Ovary (tissue), 7 donors: ENCODE measurements at regions not wholly inside any gene's neighbourhood (a gene's known extent, or its start where the extent isn't known, plus 50 kb on each side); places are given as distances from the start of the nearest gene placed in this dataset.

ENCODE experiments used
- DNase-seq, 5 donors: peaks; one replicate each; pipeline ENCODE4 v3.0.0-alpha.2; 2019 to 2020
- H3K27ac ChIP-seq, 2 donors: fragments of 200-600 bp; one replicate each; pipeline versions ENCODE4 v1.5.1 to v1.8.0; 2019 to 2022
- H3K27me3 ChIP-seq: fragments of 200-600 bp; one replicate; pipeline ENCODE4 v1.8.0; 2022
- H3K36me3 ChIP-seq: fragments of 200-600 bp; sonication (generic); one replicate; pipeline ENCODE4 v1.5.1; 2019
- H3K4me1 ChIP-seq: one replicate; pipeline ENCODE4 v1.8.1; 2013; ENCODE audit warnings: mild to moderate bottlenecking, moderate library complexity; ENCODE audit not compliant: insufficient read depth
- H3K4me3 ChIP-seq: fragments of 200-600 bp; sonication (generic); one replicate; pipeline ENCODE4 v1.5.1; 2017
- H3K9me3 ChIP-seq, 2 donors: fragments of 200-600 bp in 1 of 2; sonication (generic) in 1 of 2; one replicate each; pipeline versions ENCODE4 v1.5.1 to v1.8.1; 2013 to 2019; ENCODE audit warnings: mild to moderate bottlenecking in 1 of 2, moderate library complexity in 1 of 2
- CTCF ChIP-seq, 3 donors: fragments of 450-650 bp in 2 of 3; fragments of 200-600 bp in 1 of 3; IDR thresholded peaks; one replicate each; pipeline versions ENCODE4 v1.5.1 to v1.8.0; 2016 to 2022; ENCODE audit warnings: antibody characterized with exemption in 3 of 3, mild to moderate bottlenecking in 1 of 3
- EP300 ChIP-seq: sonication (generic); formaldehyde crosslinking; IDR thresholded peaks from one replicate; pipeline ENCODE4 v1.6.1; 2017; ENCODE audit warnings: antibody characterized with exemption
- POLR2A ChIP-seq: fragments of 450-650 bp; IDR thresholded peaks from one replicate; pipeline ENCODE4 v1.6.1; 2017; ENCODE audit warnings: antibody characterized with exemption, mild to moderate bottlenecking, moderate library complexity
- WGBS, 3 donors: extraction: QIAGEN DNeasy Blood & Tissue Kit in 1 of 3; methylation state at CpG; one replicate each; pipeline versions ENCODE4 v1.1.5 to v1.1.7; 2013 to 2017; 5-methylcytosine and 5-hydroxymethylcytosine counted together
- intact Hi-C, 4 donors: fragments of 100-400 bp; cut with DNase I; formaldehyde crosslinking; loops; one replicate each; pipeline versions ENCODE4 v1.11.0 to v1.15.1; 2022 to 2023
- donor health status: DM: no; HTN: no; CAD: no; lungs with moderate emphysema.
- donor health status: DM: no; HTN: no; CAD: no.
- donor health status: Bipolar disorder and iron deficiency.
- donor health status: DM: no; HTN: no; CAD: no.
- donor health status: DM: yes; HTN: yes; CAD: no.

- H3K27me3 ChIP-seq = no peaks in the 10 kb centered on the region
- H3K4me3 ChIP-seq = no peak overlapping the region
- H3K27ac ChIP-seq = no peak overlapping the region
- no peak for DNase-seq
- no peaks in the 10 kb centered on the region for H3K36me3 ChIP-seq
- intact Hi-C loops = no loop called here
- TF ChIP-seq CTCF (IDR thresholded peaks at IDR 0.05) (no peak), EP300 (no peak), POLR2A (no peak)
- no peaks in the 10 kb centered on the region for H3K9me3 ChIP-seq
- no peaks in the 10 kb centered on the region for H3K4me1 ChIP-seq
Observed at GRCh38 chr5:155750571-155750970, 576.4 kb upstream of the SGCD start.

- Histone ChIP-seq H3K4me1 (no peaks in the 10 kb centered on the region), H3K4me3 (no peak overlapping the region), H3K27me3 (no peaks in the 10 kb centered on the region), H3K27ac (no peak overlapping the region), H3K36me3 (no peaks in the 10 kb centered on the region), H3K9me3 (no peaks in the 10 kb centered on the region)
- DNase-seq = no peak
- TF ChIP-seq POLR2A (no peak), EP300 (no peak), CTCF (IDR thresholded peaks at IDR 0.05) (no peak)
- WGBS, 3 donors = 38 to 41% (median 41%) methylated on average over 3 of the region's 3 CpGs
- intact Hi-C loops = no loop called here
Observed at GRCh38 chr5:155753943-155754581, 572.9 kb upstream of the SGCD start.

DNA sequence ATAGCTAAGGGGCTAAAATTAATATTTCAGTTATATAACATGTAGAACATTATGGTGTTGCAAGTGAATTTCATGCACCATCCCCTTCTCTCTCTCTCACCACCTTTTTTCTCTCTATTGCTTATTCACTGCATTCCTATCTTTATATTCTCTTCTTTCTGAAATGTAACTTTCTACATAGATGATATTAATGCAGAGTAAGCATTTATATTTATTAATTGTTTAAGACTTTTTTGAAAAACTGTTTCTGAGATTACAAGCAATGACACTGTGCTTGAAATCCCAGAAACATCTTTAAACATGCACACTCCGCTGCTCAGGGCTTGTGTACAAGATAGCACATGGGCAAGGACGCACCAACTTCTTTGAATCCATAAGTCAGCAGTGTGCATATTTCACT, 567.7 kb upstream of the SGCD start:
- DNase-seq = no peak
- WGBS, 3 donors = 95 to 100% (median 97%) methylated on average over 2 of the region's 2 CpGs
- TF ChIP-seq POLR2A (no peak), CTCF (IDR thresholded peaks at IDR 0.05) (no peak), EP300 (no peak)
- no peaks in the 10 kb centered on the region for H3K9me3 ChIP-seq
- H3K27me3 ChIP-seq = no peaks in the 10 kb centered on the region
- no peak overlapping the region for H3K27ac ChIP-seq
- H3K36me3 ChIP-seq = no peaks in the 10 kb centered on the region
- intact Hi-C loops = no loop called here
- no peak overlapping the region for H3K4me3 ChIP-seq
- H3K4me1 ChIP-seq = no peaks in the 10 kb centered on the region

- intact Hi-C loops = no loop called here
- Histone ChIP-seq H3K27me3 (no peaks in the 10 kb centered on the region), H3K9me3 (no peaks in the 10 kb centered on the region), H3K4me1 (no peaks in the 10 kb centered on the region), H3K36me3 (no peaks in the 10 kb centered on the region), H3K4me3 (no peak overlapping the region), H3K27ac (no peak overlapping the region)
- no peak for DNase-seq
- TF ChIP-seq POLR2A = no peak
- no peak for TF ChIP-seq EP300
- TF ChIP-seq CTCF (IDR thresholded peaks at IDR 0.05) = no peak
Observed at GRCh38 chr5:155759984-155760383, 567.0 kb upstream of the SGCD start.

DNA sequence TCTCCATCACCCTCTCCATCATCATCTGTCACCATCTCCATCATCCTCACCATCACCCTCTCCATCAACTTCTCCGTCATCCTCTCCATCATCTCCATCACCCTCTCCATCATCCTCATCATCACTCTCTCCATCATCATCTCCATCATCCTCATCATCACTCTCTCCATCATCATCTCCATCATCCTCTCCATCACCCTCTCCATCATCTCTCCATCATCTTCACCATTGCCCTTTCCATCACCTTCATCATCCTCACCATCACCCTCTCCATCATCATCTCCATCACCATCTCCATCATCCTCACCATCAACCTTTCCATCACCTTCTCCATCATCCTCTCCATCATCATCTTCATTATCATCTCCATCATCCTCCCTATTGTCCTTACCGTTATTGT, 565.5 kb upstream of the SGCD start:
- Histone ChIP-seq H3K4me1 (no peaks in the 10 kb centered on the region), H3K36me3 (no peaks in the 10 kb centered on the region), H3K27ac (no peak overlapping the region), H3K27me3 (no peaks in the 10 kb centered on the region), H3K4me3 (no peak overlapping the region), H3K9me3 (no peaks in the 10 kb centered on the region)
- no peak for DNase-seq
- TF ChIP-seq POLR2A (no peak), EP300 (no peak), CTCF (IDR thresholded peaks at IDR 0.05) (no peak)
- WGBS, 3 donors = 59 to 87% (median 86%) methylated on average over 2 of the region's 2 CpGs
- intact Hi-C loops = no loop called here
